IMR-90 (cell line): ENCODE measurements at regions not wholly inside any gene's neighbourhood (a gene's known extent, or its start where the extent isn't known, plus 50 kb on each side); places are given as distances from the start of the nearest gene placed in this dataset.
A peak's percentile ranks its signal among the peaks of the same experiment; 100 is the strongest.

Experiments
- ATAC-seq: fragments of 200-7000 bp; cut with Tn5 transposase; 2 replicates; pipeline ENCODE4 v1.9.1; 2020; ENCODE audit warnings: low read depth, mild to moderate bottlenecking, moderate library complexity
- BruUV-seq: library from RNA; stranded (reverse); fragments of 400-500 nt; replicated peaks from 2 replicates; lab custom pipeline; 2021; lab: Mats Ljungman, UMichigan
- CTCF ChIA-PET: fragments of 300-600 bp; formaldehyde crosslinking; extraction: SDS; loops from one replicate; lab custom pipeline; 2021; ENCODE audit warnings: antibody characterized with exemption; lab: Yijun Ruan, JAX
- POLR2A ChIA-PET: fragments of 300-600 bp; sonication (Branson Sonifier 250); formaldehyde crosslinking; loops from one replicate; lab custom pipeline; 2022; ENCODE audit warnings: antibody characterized with exemption; ENCODE audit not compliant: unreplicated experiment; lab: Charles Lee
- DNase-seq: peaks from one replicate; pipeline ENCODE4 v3.0.0; 2013
- H2AFZ ChIP-seq: replicated peaks from 2 replicates; pipeline ENCODE3; 2013; ENCODE audit warnings: low read length, mild to moderate bottlenecking; ENCODE audit not compliant: poor library complexity
- H2AK5ac ChIP-seq: 2 replicates; pipeline ENCODE4 v1.6.1; 2013; ENCODE audit warnings: low read depth, low read length, inconsistent platforms
- H2AK9ac ChIP-seq: replicated peaks from 2 replicates; pipeline ENCODE3; 2013; ENCODE audit warnings: mild to moderate bottlenecking, low read depth, low read length, moderate library complexity; ENCODE audit not compliant: poor library complexity
- H2BK120ac ChIP-seq: 2 replicates; pipeline ENCODE4 v1.6.1; 2013; ENCODE audit warnings: low read depth, low read length, inconsistent platforms
- H2BK15ac ChIP-seq: 3 replicates; pipeline ENCODE4 v1.6.1; 2013; ENCODE audit warnings: low read depth, low read length, inconsistent platforms
- H2BK20ac ChIP-seq: 2 replicates; pipeline ENCODE4 v1.6.1; 2013; ENCODE audit warnings: low read depth, mild to moderate bottlenecking, inconsistent platforms, low read length, moderate library complexity
- H2BK5ac ChIP-seq: 2 replicates; pipeline ENCODE4 v1.6.1; 2013; ENCODE audit warnings: mild to moderate bottlenecking, low read depth, low read length, inconsistent platforms; ENCODE audit not compliant: poor library complexity, severe bottlenecking
- H3K14ac ChIP-seq: replicated peaks from 2 replicates; pipeline ENCODE4 v1.6.1; 2013; ENCODE audit warnings: low read depth, low read length, inconsistent platforms
- H3K18ac ChIP-seq: 2 replicates; pipeline ENCODE4 v1.6.1; 2013; ENCODE audit warnings: low read depth, low read length, control low read depth
- H3K23ac ChIP-seq: 2 replicates; pipeline ENCODE4 v1.6.1; 2013; ENCODE audit warnings: low read depth, low read length, inconsistent platforms
- H3K27ac ChIP-seq: 2 replicates; pipeline ENCODE4 v1.5.1; 2013; ENCODE audit warnings: mild to moderate bottlenecking, control low read depth, low read length; ENCODE audit not compliant: insufficient read depth
- H3K27me3 ChIP-seq: 2 replicates; pipeline ENCODE4 v1.6.1; 2013; ENCODE audit warnings: low read length; ENCODE audit not compliant: control insufficient read depth, insufficient read depth
- H3K36me3 ChIP-seq: 2 replicates; pipeline ENCODE4 v1.6.1; 2013; ENCODE audit warnings: low read length, mixed read lengths; ENCODE audit not compliant: control insufficient read depth, insufficient read depth
- H3K4ac ChIP-seq: 2 replicates; pipeline ENCODE4 v1.6.1; 2013; ENCODE audit warnings: low read depth, low read length, inconsistent platforms
- H3K4me1 ChIP-seq: 2 replicates; pipeline ENCODE4 v1.6.1; 2013; ENCODE audit warnings: low read length, mixed read lengths; ENCODE audit not compliant: control insufficient read depth, insufficient read depth
- H3K4me2 ChIP-seq: 2 replicates; pipeline ENCODE4 v1.6.1; 2013; ENCODE audit warnings: low read depth, mild to moderate bottlenecking, control low read depth, low read length, moderate library complexity
- H3K4me3 ChIP-seq: 2 replicates; pipeline ENCODE4 v1.5.1; 2013; ENCODE audit warnings: low read depth, mild to moderate bottlenecking, control low read depth, low read length, moderate library complexity; ENCODE audit not compliant: insufficient read depth
- H3K56ac ChIP-seq: 2 replicates; pipeline ENCODE4 v1.6.1; 2013; ENCODE audit warnings: low read length, inconsistent platforms; ENCODE audit not compliant: insufficient read depth; ENCODE audit errors: extremely low read depth
- H3K79me1 ChIP-seq, 2 experiments: 2 replicates each; pipeline ENCODE4 v1.6.1; 2013; ENCODE audit warnings: low read length in 2 of 2, inconsistent platforms in 1 of 2, low read depth in 1 of 2
- H3K9ac ChIP-seq: 2 replicates; pipeline ENCODE4 v1.6.1; 2013; ENCODE audit warnings: low read depth, low read length, control low read depth
- H3K9me1 ChIP-seq: 2 replicates; pipeline ENCODE4 v1.6.1; 2013; ENCODE audit warnings: low read length, inconsistent platforms; ENCODE audit not compliant: insufficient read depth
- H3K9me3 ChIP-seq: 2 replicates; pipeline ENCODE4 v1.6.1; 2013; ENCODE audit warnings: low read length; ENCODE audit not compliant: control insufficient read depth, insufficient read depth
- H4K20me1 ChIP-seq: 2 replicates; pipeline ENCODE4 v1.6.1; 2013; ENCODE audit warnings: low read length, inconsistent platforms; ENCODE audit not compliant: insufficient read depth
- H4K5ac ChIP-seq: 2 replicates; pipeline ENCODE4 v1.6.1; 2013; ENCODE audit warnings: mild to moderate bottlenecking, low read depth, low read length, control low read depth
- H4K8ac ChIP-seq, 2 experiments: 2 replicates each; pipeline ENCODE4 v1.6.1; 2013; ENCODE audit warnings: low read depth in 2 of 2, low read length in 2 of 2, control low read depth in 1 of 2, inconsistent platforms in 1 of 2
- H4K91ac ChIP-seq: 2 replicates; pipeline ENCODE4 v1.6.1; 2013; ENCODE audit warnings: low read depth, low read length, inconsistent platforms; ENCODE audit not compliant: insufficient read depth
- BHLHE40 ChIP-seq: fragments of 150-350 bp; IDR thresholded peaks from 2 replicates; pipeline ENCODE4 v1.6.1; 2016; ENCODE audit warnings: mild to moderate bottlenecking, low read depth, low read length
- CHD1 ChIP-seq: IDR thresholded peaks from 2 replicates; pipeline ENCODE4 v1.6.1; 2012; ENCODE audit warnings: low read depth, low read length, improper control_type of control experiment
- FOS ChIP-seq: fragments of 150-350 bp; IDR thresholded peaks from 2 replicates; pipeline ENCODE4 v1.6.1; 2016; ENCODE audit warnings: low read depth, low read length
- MAFK ChIP-seq: IDR thresholded peaks from 2 replicates; pipeline ENCODE4 v1.6.1; 2012; ENCODE audit warnings: low read depth, low read length, improper control_type of control experiment
- MAZ ChIP-seq: IDR thresholded peaks from 2 replicates; pipeline ENCODE4 v1.6.1; 2012; ENCODE audit warnings: low read depth, mild to moderate bottlenecking, low read length, improper control_type of control experiment, moderate library complexity, borderline replicate concordance
- MXI1 ChIP-seq: IDR thresholded peaks from 2 replicates; pipeline ENCODE4 v1.6.1; 2012; ENCODE audit warnings: low read depth, mild to moderate bottlenecking, low read length, moderate library complexity, borderline replicate concordance
- NFE2L2 ChIP-seq: fragments of 150-350 bp; IDR thresholded peaks from 2 replicates; pipeline ENCODE4 v1.6.1; 2016; ENCODE audit warnings: low read depth, mild to moderate bottlenecking, low read length
- RAD21 ChIP-seq: IDR thresholded peaks from 2 replicates; pipeline ENCODE4 v1.6.1; 2012; ENCODE audit warnings: low read length, improper control_type of control experiment
- RCOR1 ChIP-seq: IDR thresholded peaks from 2 replicates; pipeline ENCODE4 v1.6.1; 2012; ENCODE audit warnings: mild to moderate bottlenecking, low read length, improper control_type of control experiment; ENCODE audit not compliant: insufficient replicate concordance
- RFX5 ChIP-seq: IDR thresholded peaks from 2 replicates; pipeline ENCODE4 v1.8.0; 2012; ENCODE audit warnings: low read depth, mild to moderate bottlenecking, low read length, moderate library complexity
- SMC3 ChIP-seq: fragments of 150-350 bp; IDR thresholded peaks from 2 replicates; pipeline ENCODE4 v1.6.1; 2016; ENCODE audit warnings: low read depth, mild to moderate bottlenecking, antibody characterized with exemption, low read length, moderate library complexity
- dilution Hi-C: fragments of 300-500 bp; cut with HindIII; formaldehyde crosslinking; loops from one replicate; pipeline ENCODE4 v1.14.3; 2018; ENCODE audit warnings: low sequenced_read_pairs; ENCODE audit not compliant: unreplicated experiment
- in situ Hi-C: fragments of 300-500 bp; cut with MboI; formaldehyde crosslinking; loops from 3 replicates; pipeline ENCODE4 v1.14.3; 2019; ENCODE audit warnings: low sequenced_read_pairs, inconsistent platforms, mixed read lengths
- intact Hi-C: fragments of 100-400 bp; cut with micrococcal nuclease; formaldehyde crosslinking; loops from 2 replicates; pipeline ENCODE4 v1.10.0; 2022
- TF ChIP-seq, protein P1 (sequence below): fragments of 150-350 bp; IDR thresholded peaks from 2 replicates; pipeline ENCODE4 v1.6.1; 2017; ENCODE audit warnings: mild to moderate bottlenecking, antibody characterized with exemption, low read length, low read depth
- TF ChIP-seq, protein P2 (sequence below): fragments of 150-350 bp; IDR thresholded peaks from 2 replicates; pipeline ENCODE4 v1.6.1; 2016; ENCODE audit warnings: low read depth, mild to moderate bottlenecking, low read length, moderate library complexity, borderline replicate concordance

DNA sequence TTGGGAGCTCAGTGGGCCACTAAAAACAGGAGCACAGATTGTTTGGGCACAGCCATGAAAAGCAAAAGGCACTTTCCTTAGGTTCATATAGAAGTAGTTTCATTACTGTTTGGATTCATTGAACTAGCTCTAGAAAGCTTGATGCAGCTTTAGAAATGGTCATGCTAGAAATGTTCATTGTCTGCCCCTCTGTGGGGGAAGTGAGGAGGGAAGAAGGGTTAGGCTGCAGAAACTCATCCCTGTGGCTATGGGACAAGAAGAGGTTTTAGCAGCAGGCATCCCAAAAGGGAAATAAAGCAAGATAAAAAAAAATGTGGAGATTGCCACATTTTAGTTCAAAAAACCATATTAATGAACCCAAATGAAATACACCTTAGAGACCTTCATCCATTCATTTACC is 359.6 kb upstream of the PTBP2 start:
- Histone ChIP-seq H3K9me3 (no peaks in the 10 kb centered on the region), H2AK9ac (no peak overlapping the region), H4K20me1 (no peaks in the 10 kb centered on the region), H4K8ac (peak overlapping the region; percentile 16 to 66), H3K27me3 (no peaks in the 10 kb centered on the region), H3K79me1 (no peaks in the 10 kb centered on the region), H3K14ac (peak overlapping the region; percentile 41), H2BK120ac (peak overlapping the region; percentile 86), H3K4me3 (no peak overlapping the region), H3K18ac (peak overlapping the region; percentile 71; the same call in 1 of the 2 replicates), H3K4me1 (peaks cover 24% of the 10 kb centered on the region), H3K9ac (no peak overlapping the region), H3K27ac (no peak overlapping the region), H2BK15ac (peak overlapping the region; percentile 48; the same call in 2 of the 3 replicates), H2AFZ (no peak overlapping the region), H3K56ac (no peak overlapping the region), H2BK5ac (peak overlapping the region; percentile 37), H4K5ac (peak overlapping the region; percentile 64; the same call in 1 of the 2 replicates), H3K4ac (peak overlapping the region; percentile 63), H3K36me3 (no peaks in the 10 kb centered on the region), H2AK5ac (peak overlapping the region; percentile 46; the same call in 1 of the 2 replicates), H2BK20ac (peak overlapping the region; percentile 83), H3K4me2 (peak overlapping the region; percentile 24; the same call in 1 of the 2 replicates), H3K9me1 (no peaks in the 10 kb centered on the region), H3K23ac (no peak overlapping the region; the same call in 1 of the 2 replicates), H4K91ac (peak overlapping the region; percentile 57)
- TF ChIP-seq BHLHE40 = no peak
- no peak for TF ChIP-seq MXI1
- TF ChIP-seq MAZ = no peak
- TF ChIP-seq FOS = no peak
- no peak for TF ChIP-seq SMC3
- TF ChIP-seq RFX5 = no peak
- TF ChIP-seq CHD1 = no peak
- TF ChIP-seq, protein P1, sequence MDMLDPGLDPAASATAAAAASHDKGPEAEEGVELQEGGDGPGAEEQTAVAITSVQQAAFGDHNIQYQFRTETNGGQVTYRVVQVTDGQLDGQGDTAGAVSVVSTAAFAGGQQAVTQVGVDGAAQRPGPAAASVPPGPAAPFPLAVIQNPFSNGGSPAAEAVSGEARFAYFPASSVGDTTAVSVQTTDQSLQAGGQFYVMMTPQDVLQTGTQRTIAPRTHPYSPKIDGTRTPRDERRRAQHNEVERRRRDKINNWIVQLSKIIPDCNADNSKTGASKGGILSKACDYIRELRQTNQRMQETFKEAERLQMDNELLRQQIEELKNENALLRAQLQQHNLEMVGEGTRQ = no peak
- no peak for TF ChIP-seq MAFK
- TF ChIP-seq, protein P2, sequence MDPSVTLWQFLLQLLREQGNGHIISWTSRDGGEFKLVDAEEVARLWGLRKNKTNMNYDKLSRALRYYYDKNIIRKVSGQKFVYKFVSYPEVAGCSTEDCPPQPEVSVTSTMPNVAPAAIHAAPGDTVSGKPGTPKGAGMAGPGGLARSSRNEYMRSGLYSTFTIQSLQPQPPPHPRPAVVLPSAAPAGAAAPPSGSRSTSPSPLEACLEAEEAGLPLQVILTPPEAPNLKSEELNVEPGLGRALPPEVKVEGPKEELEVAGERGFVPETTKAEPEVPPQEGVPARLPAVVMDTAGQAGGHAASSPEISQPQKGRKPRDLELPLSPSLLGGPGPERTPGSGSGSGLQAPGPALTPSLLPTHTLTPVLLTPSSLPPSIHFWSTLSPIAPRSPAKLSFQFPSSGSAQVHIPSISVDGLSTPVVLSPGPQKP = no peak
- TF ChIP-seq RAD21 = no peak
- TF ChIP-seq RCOR1 = no peak
- TF ChIP-seq NFE2L2 = no peak
- no TSS peak for BruUV-seq
- in situ Hi-C loops = no loop called here
- intact Hi-C loops = loop anchor here (2.0 to 5.0 kb wide), 4 partner anchors 55 to 361 kb away; no protein-coding TSS in a partner anchor
- CTCF ChIA-PET = no interaction called here
- POLR2A ChIA-PET = no interaction called here
- DNase-seq = no peak
- dilution Hi-C loops = no loop called here
- no peak for ATAC-seq
